Peyer's patch (tissue), 4 donors: ENCODE measurements at regions not wholly inside any gene's neighbourhood (a gene's known extent, or its start where the extent isn't known, plus 50 kb on each side); places are given as distances from the start of the nearest gene placed in this dataset.

Experiments used
- POLR2A ChIP-seq, 2 donors: fragments of 450-650 bp; IDR thresholded peaks; one replicate each; pipeline ENCODE4 v1.5.1; 2017; ENCODE audit warnings: antibody characterized with exemption in 2 of 2, mild to moderate bottlenecking in 2 of 2, moderate library complexity in 2 of 2
- TF ChIP-seq, protein P1 (sequence below), 6 experiments: fragments of 450-650 bp in 4 of 6; fragments of 200-600 bp in 2 of 6; sonication (generic) in 1 of 6; IDR thresholded peaks; one replicate each; pipeline ENCODE4 v1.5.1; 2017 to 2019; ENCODE audit warnings: antibody characterized with exemption in 6 of 6, mild to moderate bottlenecking in 3 of 6, moderate library complexity in 1 of 6

DNA sequence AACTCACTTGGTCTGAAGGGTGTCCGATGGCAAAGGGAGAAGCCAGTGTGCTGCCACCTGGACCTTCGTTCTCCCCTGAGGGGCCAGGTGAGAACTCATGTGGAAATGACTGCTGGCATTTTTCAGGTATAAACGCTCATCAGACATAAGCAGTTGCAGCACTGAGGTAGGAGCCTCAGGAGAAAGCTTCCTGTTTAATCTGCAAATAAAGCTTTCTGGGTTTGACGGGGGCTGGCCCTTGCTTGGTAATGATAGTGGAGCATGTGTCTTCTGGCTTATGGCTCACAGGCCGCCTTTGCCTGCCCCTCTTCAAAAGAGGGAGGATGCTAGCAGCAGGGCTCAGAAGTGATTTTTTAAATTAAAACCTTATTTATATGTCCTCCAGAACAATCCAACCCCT, 122.1 kb upstream of the SLC24A3 start:
- TF ChIP-seq POLR2A (IDR thresholded peaks at IDR 0.05), result no peak
- TF ChIP-seq, protein P1, sequence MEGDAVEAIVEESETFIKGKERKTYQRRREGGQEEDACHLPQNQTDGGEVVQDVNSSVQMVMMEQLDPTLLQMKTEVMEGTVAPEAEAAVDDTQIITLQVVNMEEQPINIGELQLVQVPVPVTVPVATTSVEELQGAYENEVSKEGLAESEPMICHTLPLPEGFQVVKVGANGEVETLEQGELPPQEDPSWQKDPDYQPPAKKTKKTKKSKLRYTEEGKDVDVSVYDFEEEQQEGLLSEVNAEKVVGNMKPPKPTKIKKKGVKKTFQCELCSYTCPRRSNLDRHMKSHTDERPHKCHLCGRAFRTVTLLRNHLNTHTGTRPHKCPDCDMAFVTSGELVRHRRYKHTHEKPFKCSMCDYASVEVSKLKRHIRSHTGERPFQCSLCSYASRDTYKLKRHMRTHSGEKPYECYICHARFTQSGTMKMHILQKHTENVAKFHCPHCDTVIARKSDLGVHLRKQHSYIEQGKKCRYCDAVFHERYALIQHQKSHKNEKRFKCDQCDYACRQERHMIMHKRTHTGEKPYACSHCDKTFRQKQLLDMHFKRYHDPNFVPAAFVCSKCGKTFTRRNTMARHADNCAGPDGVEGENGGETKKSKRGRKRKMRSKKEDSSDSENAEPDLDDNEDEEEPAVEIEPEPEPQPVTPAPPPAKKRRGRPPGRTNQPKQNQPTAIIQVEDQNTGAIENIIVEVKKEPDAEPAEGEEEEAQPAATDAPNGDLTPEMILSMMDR (IDR thresholded peaks at IDR 0.05), result no peak
